ENCODE measurements at regions not wholly inside any gene's neighbourhood (a gene's known extent, or its start where the extent isn't known, plus 50 kb on each side); places are given as distances from the start of the nearest gene placed in this dataset.

DNA sequence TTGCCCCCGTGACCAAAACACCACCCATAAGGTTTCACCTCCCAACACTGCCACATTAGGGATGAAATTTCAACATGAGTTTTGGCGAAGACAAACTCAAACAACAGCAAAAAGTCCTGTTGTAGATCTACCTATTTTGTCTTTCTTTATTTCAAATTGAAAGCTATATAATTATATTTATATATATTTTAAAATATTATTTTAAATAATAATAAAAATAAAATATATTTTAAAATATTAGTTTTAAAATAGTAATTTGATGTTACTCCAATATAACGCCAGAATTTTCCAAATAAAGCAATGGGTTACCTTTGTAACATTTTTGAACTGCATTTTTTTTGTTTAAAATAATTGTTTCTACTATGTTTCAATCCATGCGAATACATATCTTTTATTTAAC lies 263.5 kb upstream of the USP25 start:
- Histone ChIP-seq H4K91ac (ENCODE audit: insufficient read length, low read depth, low read length) (no peak overlapping the region), H3K14ac (ENCODE audit: insufficient read depth, low read length) (no peak overlapping the region), H3K79me1 (ENCODE audit: insufficient read depth, low read depth, low read length, poor library complexity, severe bottlenecking) (no peaks in the 10 kb centered on the region), H3K27me3 (ENCODE audit: insufficient read depth, low read length) (no peaks in the 10 kb centered on the region), H3K79me2 (ENCODE audit: insufficient read depth, low read length) (no peaks in the 10 kb centered on the region), H3K4ac (ENCODE audit: low read depth, low read length) (no peak overlapping the region), H4K8ac (replicated peaks; ENCODE audit: insufficient read length, low read depth, low read length) (no peak overlapping the region), H3K9ac (ENCODE audit: extremely low read depth, insufficient read length, low read length) (no peak overlapping the region), H3K9me3 (ENCODE audit: control insufficient read depth, low read depth, low read length) (no peaks in the 10 kb centered on the region), H2AK5ac (ENCODE audit: insufficient read length, low read length) (no peak overlapping the region), H3T11ph (ENCODE audit: low read length) (no peak overlapping the region), H4K20me1 (ENCODE audit: control insufficient read depth, insufficient read depth, insufficient read length) (no peaks in the 10 kb centered on the region), H3K18ac (ENCODE audit: insufficient read length, low read depth, low read length) (no peak overlapping the region), H2BK20ac (ENCODE audit: low read depth, low read length, poor library complexity, severe bottlenecking) (no peak overlapping the region), H2BK15ac (ENCODE audit: low read depth, low read length) (no peak overlapping the region), H4K5ac (ENCODE audit: insufficient read length, low read depth, low read length) (no peak overlapping the region), H2BK5ac (ENCODE audit: insufficient read length, low read length) (no peak overlapping the region), H3K23ac (ENCODE audit: insufficient read length, low read depth, low read length) (no peak overlapping the region), H3K23me2 (ENCODE audit: insufficient read length, low read depth, low read length, poor library complexity, severe bottlenecking) (no peaks in the 10 kb centered on the region), H2BK120ac (ENCODE audit: low read depth, low read length, poor library complexity, severe bottlenecking) (no peak overlapping the region), H2AFZ (ENCODE audit: low read length) (no peak overlapping the region), H2BK12ac (ENCODE audit: insufficient read length, low read depth, low read length) (no peak overlapping the region), H3K27ac (ENCODE audit: insufficient read length, low read depth, low read length) (no peak overlapping the region), H3K4me1 (ENCODE audit: insufficient read depth, low read length) (no peaks in the 10 kb centered on the region), H3K4me2 (ENCODE audit: insufficient read depth, insufficient read length, low read length) (no peak overlapping the region), H3K56ac (ENCODE audit: insufficient read length, low read depth, low read length) (no peak overlapping the region)
- peaks cover 9 to 11% of the 10 kb centered on the region in 2 experiments for H3K4me1 Mint-ChIP-seq
- TF ChIP-seq CTCF (conservative IDR thresholded peaks at IDR 0.05), result no peak
- no peak overlapping the region for H3K27ac Mint-ChIP-seq
- no peak overlapping the region for H3K4me3 Mint-ChIP-seq
- DNase-seq, result no peak
- H3K9me3 Mint-ChIP-seq, result no peaks in the 10 kb centered on the region
- no peaks in the 10 kb centered on the region for H3K36me3 Mint-ChIP-seq (ENCODE audit: insufficient read depth in 1 of 3, low read depth in 3 of 3)
- H3K27me3 Mint-ChIP-seq (ENCODE audit: low read depth), result no peaks in the 10 kb centered on the region
- no CpG with 5 or more reads among the region's 4 CpGs for WGBS (ENCODE audit: extremely low coverage, insufficient read length, low lambda C conversion rate)
